SK-N-SH (cell line): ENCODE measurements at regions not wholly inside any gene's neighbourhood (a gene's known extent, or its start where the extent isn't known, plus 50 kb on each side); places are given as distances from the start of the nearest gene placed in this dataset.

ENCODE experiments used
- ELF1 ChIP-seq: IDR thresholded peaks from 2 replicates; pipeline ENCODE4 v1.4.0; 2012
- EP300 ChIP-seq, 2 experiments: IDR thresholded peaks; 2 replicates each; pipeline versions ENCODE4 v1.4.0 to v1.6.1; 2012; ENCODE audit warnings: borderline replicate concordance in 1 of 2, low read depth in 1 of 2, low read length in 1 of 2
- FOXJ3 ChIP-seq: sonication (generic); formaldehyde crosslinking; IDR thresholded peaks from 2 replicates; pipeline ENCODE4 v1.5.1; 2020; ENCODE audit warnings: mild to moderate bottlenecking, missing genetic modification reagents
- GABPA ChIP-seq: IDR thresholded peaks from 2 replicates; pipeline ENCODE4 v1.4.0; 2012; ENCODE audit warnings: low read depth, mild to moderate bottlenecking
- POLR2AphosphoS5 ChIP-seq: IDR thresholded peaks from 2 replicates; pipeline ENCODE4 v1.6.1; 2012; ENCODE audit warnings: low read depth, low read length
- RAD21 ChIP-seq: IDR thresholded peaks from 2 replicates; pipeline ENCODE4 v1.6.1; 2012; ENCODE audit warnings: mild to moderate bottlenecking, low read length
- REST ChIP-seq: IDR thresholded peaks from 2 replicates; pipeline ENCODE4 v1.6.1; 2012; ENCODE audit warnings: mild to moderate bottlenecking, low read depth, low read length, moderate library complexity
- RFX5 ChIP-seq: IDR thresholded peaks from 2 replicates; pipeline ENCODE4 v1.6.1; 2012; ENCODE audit warnings: mild to moderate bottlenecking, improper control_type of control experiment, low read length
- TEAD4 ChIP-seq: IDR thresholded peaks from 2 replicates; pipeline ENCODE4 v1.4.0; 2012; ENCODE audit warnings: mild to moderate bottlenecking, borderline replicate concordance; ENCODE audit not compliant: insufficient read depth
- YY1 ChIP-seq: IDR thresholded peaks from 2 replicates; pipeline ENCODE4 v1.4.0; 2012; ENCODE audit warnings: low read depth, mild to moderate bottlenecking
- ZBTB33 ChIP-seq: IDR thresholded peaks from 2 replicates; pipeline ENCODE4 v1.4.0; 2012; ENCODE audit warnings: low read depth, borderline replicate concordance
- TF ChIP-seq, protein P1 (sequence below): fragments of 200-600 bp; sonication (generic); IDR thresholded peaks from 2 replicates; pipeline ENCODE4 v1.6.1; 2017; ENCODE audit warnings: antibody characterized with exemption, mild to moderate bottlenecking, moderate library complexity
- TF ChIP-seq, protein P2 (sequence below): fragments of 150-350 bp; IDR thresholded peaks from 2 replicates; pipeline ENCODE4 v1.6.1; 2017; ENCODE audit warnings: antibody characterized with exemption, low read length, low read depth, borderline replicate concordance
- TF ChIP-seq, protein P3 (sequence below): IDR thresholded peaks from 2 replicates; pipeline ENCODE4 v1.4.0; 2012; ENCODE audit warnings: low read depth

- TF ChIP-seq, protein P1, sequence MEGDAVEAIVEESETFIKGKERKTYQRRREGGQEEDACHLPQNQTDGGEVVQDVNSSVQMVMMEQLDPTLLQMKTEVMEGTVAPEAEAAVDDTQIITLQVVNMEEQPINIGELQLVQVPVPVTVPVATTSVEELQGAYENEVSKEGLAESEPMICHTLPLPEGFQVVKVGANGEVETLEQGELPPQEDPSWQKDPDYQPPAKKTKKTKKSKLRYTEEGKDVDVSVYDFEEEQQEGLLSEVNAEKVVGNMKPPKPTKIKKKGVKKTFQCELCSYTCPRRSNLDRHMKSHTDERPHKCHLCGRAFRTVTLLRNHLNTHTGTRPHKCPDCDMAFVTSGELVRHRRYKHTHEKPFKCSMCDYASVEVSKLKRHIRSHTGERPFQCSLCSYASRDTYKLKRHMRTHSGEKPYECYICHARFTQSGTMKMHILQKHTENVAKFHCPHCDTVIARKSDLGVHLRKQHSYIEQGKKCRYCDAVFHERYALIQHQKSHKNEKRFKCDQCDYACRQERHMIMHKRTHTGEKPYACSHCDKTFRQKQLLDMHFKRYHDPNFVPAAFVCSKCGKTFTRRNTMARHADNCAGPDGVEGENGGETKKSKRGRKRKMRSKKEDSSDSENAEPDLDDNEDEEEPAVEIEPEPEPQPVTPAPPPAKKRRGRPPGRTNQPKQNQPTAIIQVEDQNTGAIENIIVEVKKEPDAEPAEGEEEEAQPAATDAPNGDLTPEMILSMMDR, result no peak
- TF ChIP-seq ELF1 (no peak), EP300 (IDR thresholded peaks at IDR 0.05; ENCODE audit: borderline replicate concordance in 1 of 2, low read depth in 1 of 2, low read length in 1 of 2) (no peak), GABPA (no peak), ZBTB33 (no peak), FOXJ3 (CRISPR knock-in tag) (no peak), RAD21 (no peak), TEAD4 (no peak), POLR2AphosphoS5 (no peak), YY1 (no peak), REST (no peak), RFX5 (no peak)
- TF ChIP-seq, protein P2, sequence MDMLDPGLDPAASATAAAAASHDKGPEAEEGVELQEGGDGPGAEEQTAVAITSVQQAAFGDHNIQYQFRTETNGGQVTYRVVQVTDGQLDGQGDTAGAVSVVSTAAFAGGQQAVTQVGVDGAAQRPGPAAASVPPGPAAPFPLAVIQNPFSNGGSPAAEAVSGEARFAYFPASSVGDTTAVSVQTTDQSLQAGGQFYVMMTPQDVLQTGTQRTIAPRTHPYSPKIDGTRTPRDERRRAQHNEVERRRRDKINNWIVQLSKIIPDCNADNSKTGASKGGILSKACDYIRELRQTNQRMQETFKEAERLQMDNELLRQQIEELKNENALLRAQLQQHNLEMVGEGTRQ, result no peak
- TF ChIP-seq, protein P3, sequence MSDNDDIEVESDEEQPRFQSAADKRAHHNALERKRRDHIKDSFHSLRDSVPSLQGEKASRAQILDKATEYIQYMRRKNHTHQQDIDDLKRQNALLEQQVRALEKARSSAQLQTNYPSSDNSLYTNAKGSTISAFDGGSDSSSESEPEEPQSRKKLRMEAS, result no peak
Measured at GRCh38 chr1:87575528-87575927, 246.8 kb downstream of the LMO4 start.
